ENCODE measurements at regions not wholly inside any gene's neighbourhood (a gene's known extent, or its start where the extent isn't known, plus 50 kb on each side); places are given as distances from the start of the nearest gene placed in this dataset.
A peak's percentile ranks its signal among the peaks of the same experiment; 100 is the strongest.

DNA sequence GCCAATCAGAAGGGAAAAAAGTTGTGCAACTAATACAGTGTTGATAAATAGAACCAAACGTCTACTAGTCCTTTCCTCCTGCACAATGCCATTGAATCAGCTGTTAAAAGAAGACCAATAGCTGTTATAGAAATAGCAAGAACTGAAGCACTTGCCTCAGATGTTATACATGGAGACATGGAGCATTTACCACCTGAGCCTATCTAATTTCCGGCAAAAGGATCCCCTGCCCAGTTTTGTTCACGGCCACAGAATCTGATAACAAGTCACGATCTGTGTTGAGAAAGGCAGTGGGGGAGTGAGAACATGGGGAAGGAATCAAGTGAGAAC lies 285.4 kb downstream of the ZEB2 start:
- H3K27me3 Mint-ChIP-seq, result no peaks in the 10 kb centered on the region
- ChIA-PET POLR2A (interaction anchor here (0.8 to 3.2 kb wide), 14 partner anchors 15 to 1102 kb away, joined by 3 to 19 read pairs (median 4); a partner anchor contains a TSS), CTCF (interaction anchor here (1.0 kb wide), 1 partner anchor 150 kb away, joined by 3 read pairs; no protein-coding TSS in a partner anchor)
- no peak for DNase-seq
- H3K9me3 Mint-ChIP-seq, result no peaks in the 10 kb centered on the region
- peak overlapping the region; percentile 51 for H3K4me3 Mint-ChIP-seq
- peaks cover 78% of the 10 kb centered on the region for H3K4me1 Mint-ChIP-seq
- H3K27ac Mint-ChIP-seq, result peak overlapping the region; percentile 87
- H3K36me3 Mint-ChIP-seq (ENCODE audit: low read depth), result peaks cover 28% of the 10 kb centered on the region

DNA sequence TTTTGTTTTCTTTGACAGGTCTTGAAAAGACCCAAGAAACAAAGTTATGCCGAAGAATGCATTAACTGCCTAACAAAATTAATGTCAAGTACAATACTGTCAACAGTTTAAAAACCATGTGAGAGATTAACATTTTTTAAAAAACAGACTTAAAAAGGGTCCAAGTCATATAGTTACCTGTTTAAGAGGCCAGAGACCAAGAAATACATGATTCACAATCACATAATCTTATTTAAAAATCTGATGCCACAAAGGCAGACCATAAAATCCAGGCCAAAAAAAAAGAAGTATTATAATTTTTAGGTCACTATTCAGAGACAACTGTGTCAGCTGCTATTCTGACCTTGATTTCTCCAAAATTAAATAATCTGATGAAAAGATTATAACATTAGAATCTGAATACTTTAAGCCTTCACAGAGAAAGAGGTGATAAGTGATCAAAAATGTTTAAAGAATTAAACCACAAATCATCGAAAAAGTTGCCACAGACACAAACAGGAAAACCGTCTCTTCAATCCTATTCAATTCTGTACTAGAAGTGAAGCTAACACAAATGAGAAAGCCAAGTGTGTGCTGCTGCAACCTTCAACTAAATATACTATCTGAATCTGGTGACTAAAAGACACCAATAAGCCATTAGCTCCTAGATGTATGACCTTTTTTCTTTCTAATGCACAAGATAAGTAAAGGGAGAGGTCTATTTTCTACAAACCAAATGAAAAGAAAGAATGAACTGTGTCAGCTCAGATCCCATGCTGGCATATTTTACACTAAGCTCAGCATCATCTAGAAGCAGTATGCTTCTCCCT lies 286.0 kb downstream of the ZEB2 start:
- no peak for DNase-seq
- CTCF ChIA-PET, result interaction anchor here (1.0 kb wide), 1 partner anchor 150 kb away, joined by 3 read pairs; no protein-coding TSS in a partner anchor
- Mint-ChIP-seq H3K27ac (peak overlapping the region; percentile 87), H3K4me1 (peaks cover 76% of the 10 kb centered on the region), H3K9me3 (no peaks in the 10 kb centered on the region), H3K36me3 (ENCODE audit: low read depth) (peaks cover 33% of the 10 kb centered on the region), H3K27me3 (no peaks in the 10 kb centered on the region), H3K4me3 (peak overlapping the region; percentile 51)
- POLR2A ChIA-PET, result interaction anchor here (0.8 to 3.2 kb wide), 15 partner anchors 15 to 1101 kb away, joined by 3 to 19 read pairs (median 4); a partner anchor contains a TSS

DNA sequence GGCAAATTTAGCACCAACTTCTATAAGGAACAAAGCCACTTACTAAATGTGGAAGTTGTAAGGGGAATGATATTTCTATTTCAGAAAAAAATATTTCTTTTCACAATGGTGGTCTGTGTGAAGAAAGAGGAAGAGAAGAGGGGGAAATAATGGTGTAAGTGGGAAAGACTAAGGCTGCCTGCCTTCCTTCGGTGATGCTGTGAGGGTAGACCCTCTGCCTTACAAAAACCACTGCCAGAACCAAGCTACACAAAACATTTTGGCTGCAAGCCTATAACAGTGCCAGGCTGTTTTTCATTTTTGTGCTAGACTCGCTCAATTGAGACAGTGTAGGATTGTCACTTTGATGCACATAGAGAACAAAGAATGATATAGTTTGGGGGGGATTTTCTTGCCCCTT lies 286.6 kb downstream of the ZEB2 start:
- peaks cover 30% of the 10 kb centered on the region for H3K36me3 Mint-ChIP-seq (ENCODE audit: low read depth)
- H3K9me3 Mint-ChIP-seq, result no peaks in the 10 kb centered on the region
- H3K4me3 Mint-ChIP-seq, result peak overlapping the region; percentile 23
- no peak for DNase-seq
- peaks cover 69% of the 10 kb centered on the region for H3K4me1 Mint-ChIP-seq
- H3K27ac Mint-ChIP-seq, result peak overlapping the region; percentile 87
- ChIA-PET CTCF (no interaction called here), POLR2A (interaction anchor here (0.6 to 3.2 kb wide), 7 partner anchors 17 to 98 kb away, joined by 3 to 19 read pairs (median 3); a partner anchor contains a TSS)
- no peaks in the 10 kb centered on the region for H3K27me3 Mint-ChIP-seq

DNA sequence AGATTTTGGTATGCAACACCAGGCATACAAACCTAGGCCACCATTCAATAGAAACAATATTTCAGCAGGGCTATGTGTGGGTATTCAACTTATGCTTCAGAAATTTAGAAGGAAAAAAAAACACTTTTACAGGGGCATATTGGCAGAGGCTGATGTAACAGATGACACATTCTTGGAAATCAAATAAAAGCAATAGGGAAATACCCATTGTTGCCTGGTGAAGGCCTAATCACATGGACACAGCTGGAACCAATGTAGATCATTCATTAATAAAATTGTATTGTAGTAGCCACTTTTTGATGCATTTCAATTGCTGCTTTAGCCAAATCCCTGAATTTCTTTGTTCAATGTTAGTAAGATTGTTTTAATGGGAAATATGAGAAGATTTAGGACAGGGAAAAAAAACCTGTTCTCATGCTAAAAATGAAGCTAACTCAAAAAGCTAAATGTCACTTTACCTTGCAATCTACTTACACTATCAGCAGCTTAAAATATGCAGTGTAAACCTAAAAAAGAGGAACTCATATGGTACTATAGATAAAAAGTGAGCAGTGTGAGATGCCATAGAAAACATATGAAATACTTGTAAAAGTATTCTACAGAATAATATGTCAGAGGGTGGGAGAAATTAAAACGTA lies 289.4 kb downstream of the ZEB2 start:
- Mint-ChIP-seq H3K4me1 (peaks cover 54% of the 10 kb centered on the region), H3K4me3 (no peak overlapping the region), H3K27me3 (no peaks in the 10 kb centered on the region), H3K9me3 (no peaks in the 10 kb centered on the region), H3K27ac (no peak overlapping the region), H3K36me3 (ENCODE audit: low read depth) (peaks cover 24% of the 10 kb centered on the region)
- DNase-seq, result no peak
- CTCF ChIA-PET, result no interaction called here
- POLR2A ChIA-PET, result interaction anchor here (0.9 kb wide), 1 partner anchor 30 kb away, joined by 4 read pairs; no protein-coding TSS in a partner anchor

DNA sequence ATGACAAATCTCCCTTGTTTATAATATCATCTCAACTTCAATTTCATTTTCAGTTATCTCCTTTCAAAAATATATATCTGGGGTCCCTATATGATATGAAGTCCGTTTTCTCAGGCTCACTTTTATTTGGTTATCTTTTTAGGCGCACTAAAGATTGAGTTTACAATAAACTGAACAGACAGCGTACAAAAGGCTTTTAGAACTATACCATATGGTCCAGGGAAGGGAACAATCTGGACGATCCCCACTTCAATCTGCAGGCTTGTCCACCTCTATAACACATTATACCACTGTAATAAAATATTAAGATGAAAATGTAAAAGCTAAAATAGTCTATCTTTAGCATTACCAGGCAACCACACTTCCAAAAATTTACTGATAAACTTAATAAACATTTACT lies 289.9 kb downstream of the ZEB2 start:
- POLR2A ChIA-PET, result no interaction called here
- DNase-seq, result no peak
- H3K36me3 Mint-ChIP-seq (ENCODE audit: low read depth), result peaks cover 27% of the 10 kb centered on the region
- no peaks in the 10 kb centered on the region for H3K27me3 Mint-ChIP-seq
- H3K27ac Mint-ChIP-seq, result no peak overlapping the region
- H3K4me3 Mint-ChIP-seq, result no peak overlapping the region
- CTCF ChIA-PET, result no interaction called here
- no peaks in the 10 kb centered on the region for H3K9me3 Mint-ChIP-seq
- H3K4me1 Mint-ChIP-seq, result peaks cover 49% of the 10 kb centered on the region

DNA sequence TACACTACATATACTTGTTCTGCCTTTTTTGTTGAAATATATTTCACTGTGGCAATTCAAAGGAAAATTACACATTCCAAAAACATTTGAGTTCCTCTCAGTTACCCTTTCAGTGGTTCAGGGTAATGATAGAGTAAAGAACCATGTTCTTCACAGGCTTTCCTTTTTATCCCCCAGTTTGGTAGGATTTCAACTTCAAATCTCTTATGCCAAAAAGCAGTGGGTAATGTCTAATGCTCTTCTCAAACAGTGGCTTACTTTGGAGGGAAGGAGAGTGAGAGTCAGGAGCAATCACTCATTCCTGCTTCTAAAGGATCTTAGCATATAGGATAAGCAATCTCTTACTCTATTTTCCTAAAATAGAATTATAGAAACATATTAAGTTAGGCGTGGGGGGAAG lies 290.6 kb downstream of the ZEB2 start:
- POLR2A ChIA-PET, result no interaction called here
- Mint-ChIP-seq H3K4me3 (no peak overlapping the region), H3K9me3 (no peaks in the 10 kb centered on the region), H3K27me3 (no peaks in the 10 kb centered on the region), H3K36me3 (ENCODE audit: low read depth) (peaks cover 27% of the 10 kb centered on the region), H3K4me1 (peaks cover 42% of the 10 kb centered on the region), H3K27ac (no peak overlapping the region)
- DNase-seq, result no peak
- CTCF ChIA-PET, result no interaction called here

DNA sequence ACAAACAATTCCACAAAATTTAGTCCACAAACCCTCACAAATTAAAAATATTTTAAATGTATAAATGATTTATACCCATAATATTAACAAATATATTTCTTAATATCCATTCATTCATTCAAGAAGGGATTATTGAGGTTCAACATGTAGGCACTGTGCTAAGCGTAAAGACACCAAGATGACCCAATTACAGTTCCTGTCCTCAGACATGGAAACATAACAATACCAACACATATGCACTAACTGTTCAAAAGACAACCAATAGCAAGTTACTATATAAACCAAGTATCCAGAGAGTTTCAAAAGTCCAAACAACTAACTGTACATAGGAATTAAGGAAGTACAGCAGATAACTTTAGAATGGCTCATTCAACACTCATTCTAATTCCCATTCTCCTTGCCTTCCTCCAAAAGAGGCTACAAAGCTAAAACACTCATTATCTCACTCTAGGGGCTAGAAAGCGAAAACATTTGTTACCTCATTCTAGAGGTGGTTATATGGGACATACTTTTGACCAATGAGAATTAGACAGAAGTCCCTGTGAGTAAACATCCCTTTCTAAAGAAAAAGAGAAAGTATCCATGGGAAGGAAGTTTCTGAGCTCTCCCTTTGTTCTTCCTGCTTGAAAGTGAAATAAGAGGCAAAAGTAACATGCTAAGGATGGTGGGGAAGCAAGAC lies 292.4 kb downstream of the ZEB2 start:
- no peak for DNase-seq
- Mint-ChIP-seq H3K4me1 (peaks cover 27% of the 10 kb centered on the region), H3K27ac (peak overlapping the region; percentile 3), H3K4me3 (no peak overlapping the region), H3K9me3 (no peaks in the 10 kb centered on the region), H3K36me3 (ENCODE audit: low read depth) (peaks cover 29% of the 10 kb centered on the region), H3K27me3 (no peaks in the 10 kb centered on the region)
- ChIA-PET POLR2A (interaction anchor here (1.3 kb wide), 1 partner anchor 11 kb away, joined by 5 read pairs; no protein-coding TSS in a partner anchor), CTCF (no interaction called here)

DNA sequence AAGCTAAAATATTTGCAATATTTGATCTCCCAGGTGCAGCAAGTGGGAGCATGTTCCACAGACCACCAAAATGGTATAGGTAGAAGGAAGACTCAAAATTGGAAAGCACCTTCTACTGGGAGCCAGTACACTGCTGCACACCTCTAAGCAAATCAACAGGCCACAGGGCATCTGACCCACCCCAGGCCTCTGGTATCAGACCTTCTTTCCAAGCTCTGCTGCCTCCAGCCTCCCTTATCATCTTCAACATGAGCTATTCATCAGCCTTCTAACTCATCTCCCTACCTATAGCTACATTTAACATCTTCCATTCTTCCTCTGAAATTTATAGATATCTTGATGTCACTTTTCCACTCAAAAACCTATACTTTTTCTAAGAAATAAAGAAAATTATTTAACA lies 294.8 kb downstream of the ZEB2 start:
- Mint-ChIP-seq H3K9me3 (no peaks in the 10 kb centered on the region), H3K4me1 (peaks cover 11% of the 10 kb centered on the region), H3K36me3 (ENCODE audit: low read depth) (peaks cover 25% of the 10 kb centered on the region), H3K27me3 (no peaks in the 10 kb centered on the region), H3K4me3 (no peak overlapping the region), H3K27ac (no peak overlapping the region)
- ChIA-PET POLR2A (interaction anchor here (1.4 kb wide), 1 partner anchor 9 kb away, joined by 3 read pairs; no protein-coding TSS in a partner anchor), CTCF (no interaction called here)
- no peak for DNase-seq

DNA sequence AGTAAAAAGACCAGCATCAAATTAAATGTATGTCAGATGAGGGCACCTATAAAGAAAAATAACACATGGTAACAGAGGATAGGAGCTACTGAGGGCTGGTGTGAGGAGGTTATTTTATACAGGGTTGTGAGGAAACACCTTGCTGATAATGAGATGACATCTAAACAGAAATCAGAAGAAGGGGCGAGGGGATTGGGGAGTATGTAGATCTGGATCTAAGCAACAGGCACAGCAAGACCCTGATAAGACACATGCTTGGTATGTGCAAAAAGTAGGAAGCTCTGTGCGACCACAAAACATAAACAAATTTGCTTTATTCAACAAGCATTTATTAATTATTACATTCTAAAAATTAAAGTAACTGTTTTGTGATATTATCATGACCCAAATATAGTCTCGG lies 295.4 kb downstream of the ZEB2 start:
- no peak overlapping the region for H3K27ac Mint-ChIP-seq
- ChIA-PET CTCF (no interaction called here), POLR2A (no interaction called here)
- peaks cover 9% of the 10 kb centered on the region for H3K4me1 Mint-ChIP-seq
- H3K9me3 Mint-ChIP-seq, result no peaks in the 10 kb centered on the region
- DNase-seq, result no peak
- H3K27me3 Mint-ChIP-seq, result no peaks in the 10 kb centered on the region
- no peak overlapping the region for H3K4me3 Mint-ChIP-seq
- peaks cover 23% of the 10 kb centered on the region for H3K36me3 Mint-ChIP-seq (ENCODE audit: low read depth)

DNA sequence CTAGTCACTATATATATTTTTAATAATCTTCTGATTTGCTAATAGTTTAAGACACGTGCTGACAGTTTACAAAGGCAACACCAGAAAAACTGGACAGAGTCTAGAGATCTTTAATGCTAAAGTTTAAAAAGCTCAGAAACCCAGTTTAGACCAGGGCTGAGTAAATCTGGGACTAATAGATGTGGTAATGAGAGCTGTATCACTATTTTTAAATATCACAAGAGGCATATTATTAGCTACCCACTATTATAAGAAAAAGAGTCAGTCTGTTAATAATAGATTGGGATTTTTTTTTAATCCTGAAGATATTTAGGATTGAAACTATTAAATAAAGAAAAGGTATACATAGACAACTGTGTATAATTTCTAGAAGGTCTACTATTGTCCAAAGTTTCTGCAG lies 299.9 kb downstream of the ZEB2 start:
- POLR2A ChIA-PET, result no interaction called here

DNA sequence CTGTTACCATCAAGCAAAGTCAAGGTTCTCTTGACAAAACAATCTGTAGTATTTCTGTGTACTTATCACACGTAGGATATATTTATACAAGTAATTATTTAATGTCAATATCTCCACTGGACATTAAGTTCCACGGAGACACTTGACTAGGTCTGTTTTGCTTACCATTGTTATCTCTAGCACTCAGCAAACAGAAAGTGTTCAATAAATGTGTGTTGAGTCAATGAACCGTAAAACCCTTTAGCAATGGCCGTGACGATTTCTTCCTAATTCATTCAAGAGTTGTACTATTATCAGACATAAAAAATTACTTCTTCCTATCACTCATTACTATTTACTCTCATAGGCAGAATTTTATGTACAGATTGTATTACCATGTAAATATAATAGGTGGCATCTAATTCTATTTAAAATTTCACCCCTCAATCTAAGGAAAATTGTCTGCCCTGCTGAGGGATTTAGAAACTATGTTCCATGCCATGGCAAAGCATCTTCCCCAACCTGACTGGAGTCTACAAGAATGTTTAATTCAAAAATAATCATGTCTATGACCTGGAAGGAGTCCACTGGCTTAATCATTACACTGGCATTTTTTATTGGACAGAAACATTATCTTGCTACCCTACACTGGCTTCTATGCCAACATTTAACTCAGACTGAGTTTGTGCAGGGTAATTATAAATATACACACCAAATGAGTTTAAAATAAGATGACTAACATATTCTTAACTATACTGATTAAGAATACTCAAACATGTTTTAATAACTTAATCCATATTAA lies 301.9 kb downstream of the ZEB2 start:
- peaks cover 31% of the 10 kb centered on the region for H3K4me1 Mint-ChIP-seq
- ChIA-PET CTCF (no interaction called here), POLR2A (no interaction called here)
- no peak for DNase-seq
- H3K4me3 Mint-ChIP-seq, result no peak overlapping the region
- peaks cover 9% of the 10 kb centered on the region for H3K36me3 Mint-ChIP-seq (ENCODE audit: low read depth)
- no peaks in the 10 kb centered on the region for H3K9me3 Mint-ChIP-seq
- H3K27me3 Mint-ChIP-seq, result no peaks in the 10 kb centered on the region
- no peak overlapping the region for H3K27ac Mint-ChIP-seq

More for the DNA sequence above, 299.9 kb downstream of the ZEB2 start:
- no peak for DNase-seq
- CTCF ChIA-PET, result no interaction called here
- H3K27ac Mint-ChIP-seq, result no peak overlapping the region
- no peak overlapping the region for H3K4me3 Mint-ChIP-seq
- H3K9me3 Mint-ChIP-seq, result no peaks in the 10 kb centered on the region
- H3K36me3 Mint-ChIP-seq (ENCODE audit: low read depth), result peaks cover 9% of the 10 kb centered on the region
- H3K27me3 Mint-ChIP-seq, result no peaks in the 10 kb centered on the region
- peaks cover 15% of the 10 kb centered on the region for H3K4me1 Mint-ChIP-seq

DNA sequence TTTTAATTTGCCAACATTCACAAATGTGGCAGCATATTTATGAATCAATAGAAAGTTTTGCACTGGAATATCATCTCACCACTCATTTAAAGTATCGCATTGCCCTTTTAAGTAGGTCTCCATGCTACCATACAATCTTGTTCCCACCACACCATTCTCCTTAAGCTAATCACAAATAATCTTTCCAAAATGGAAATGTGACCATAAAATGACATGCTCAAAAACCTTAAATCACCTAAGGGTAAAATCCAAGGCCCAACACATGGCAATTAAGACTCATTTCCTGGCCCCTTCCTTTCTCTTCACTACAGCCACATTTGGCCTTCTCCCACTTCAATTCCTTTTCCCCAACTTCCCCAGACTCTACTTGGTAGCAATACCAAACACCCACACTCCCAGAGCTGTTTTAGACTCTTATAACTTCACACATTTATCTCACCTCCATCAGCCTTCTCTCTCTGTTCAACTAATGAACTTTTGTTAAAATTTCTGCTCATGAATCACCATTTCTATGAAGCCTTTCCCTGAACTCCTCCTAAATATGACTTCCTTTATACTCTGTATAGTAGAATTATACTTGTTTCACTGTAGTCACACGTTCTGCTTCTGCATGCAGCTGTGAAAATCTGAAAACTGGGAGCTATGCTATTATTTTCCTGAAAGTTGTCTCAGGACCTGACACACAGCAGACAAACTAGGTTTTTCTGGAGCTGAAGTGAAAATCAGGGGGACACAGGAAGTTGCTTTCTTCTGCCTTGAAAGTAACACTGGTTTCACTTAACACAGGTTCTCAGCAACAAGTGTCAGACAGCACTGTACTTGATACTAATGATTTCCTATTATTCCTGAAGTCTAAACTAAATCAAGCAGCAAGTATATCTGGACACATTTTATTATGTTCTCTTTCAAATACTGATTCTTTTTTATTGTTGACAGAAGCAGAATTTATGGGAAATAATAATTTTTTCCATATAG lies 303.9 kb downstream of the ZEB2 start:
- peaks cover 44% of the 10 kb centered on the region for H3K4me1 Mint-ChIP-seq

More for the DNA sequence above, 303.9 kb downstream of the ZEB2 start:
- peak overlapping the region; percentile 80 for H3K27ac Mint-ChIP-seq
- H3K9me3 Mint-ChIP-seq, result no peaks in the 10 kb centered on the region
- POLR2A ChIA-PET, result interaction anchor here (1.0 to 1.9 kb wide), 4 partner anchors 9 to 32 kb away, joined by 3 to 6 read pairs (median 4); no protein-coding TSS in a partner anchor
- peaks cover 11% of the 10 kb centered on the region for H3K36me3 Mint-ChIP-seq (ENCODE audit: low read depth)
- H3K4me3 Mint-ChIP-seq, result peak overlapping the region; percentile 7
- CTCF ChIA-PET, result no interaction called here
- H3K27me3 Mint-ChIP-seq, result no peaks in the 10 kb centered on the region
- DNase-seq, result no peak
